Parathyroid adenoma (tissue), 2 donors: ENCODE measurements at regions not wholly inside any gene's neighbourhood (a gene's known extent, or its start where the extent isn't known, plus 50 kb on each side); places are given as distances from the start of the nearest gene placed in this dataset.

Experiments
- H2AFZ ChIP-seq: fragments of 300-600 bp; sonication (generic); one replicate; pipeline ENCODE4 v1.7.0; 2017; ENCODE audit warnings: antibody characterized with exemption, mild to moderate bottlenecking
- H3K27ac ChIP-seq: fragments of 300-600 bp; sonication (generic); one replicate; pipeline ENCODE4 v1.7.0; 2017
- H3K27me3 ChIP-seq: fragments of 300-600 bp; sonication (generic); one replicate; pipeline ENCODE4 v1.7.0; 2017; ENCODE audit warnings: low read length; ENCODE audit not compliant: control insufficient read depth, insufficient read depth
- H3K36me3 ChIP-seq: fragments of 300-600 bp; sonication (generic); one replicate; pipeline ENCODE4 v1.7.0; 2017; ENCODE audit warnings: low read length; ENCODE audit not compliant: control insufficient read depth, insufficient read depth
- H3K4me1 ChIP-seq: fragments of 300-600 bp; sonication (generic); one replicate; pipeline ENCODE4 v1.7.0; 2017; ENCODE audit warnings: control low read depth
- H3K4me2 ChIP-seq: fragments of 300-600 bp; sonication (generic); one replicate; pipeline ENCODE4 v1.7.0; 2017; ENCODE audit warnings: low read length
- H3K4me3 ChIP-seq: fragments of 300-600 bp; sonication (generic); one replicate; pipeline ENCODE4 v1.7.0; 2017; ENCODE audit warnings: low read depth, low read length
- H3K79me2 ChIP-seq: fragments of 300-600 bp; sonication (generic); one replicate; pipeline ENCODE4 v1.7.0; 2017; ENCODE audit warnings: control low read depth
- H3K9ac ChIP-seq: fragments of 300-600 bp; sonication (generic); one replicate; pipeline ENCODE4 v1.7.0; 2017; ENCODE audit warnings: mild to moderate bottlenecking
- H3K9me3 ChIP-seq: fragments of 300-600 bp; sonication (generic); one replicate; pipeline ENCODE4 v1.7.0; 2017; ENCODE audit warnings: low read length; ENCODE audit not compliant: control insufficient read depth
- TF ChIP-seq, protein P1 (sequence below): fragments of 300-600 bp; sonication (generic); IDR thresholded peaks from one replicate; pipeline ENCODE4 v1.7.0; 2017; ENCODE audit warnings: antibody characterized with exemption, mild to moderate bottlenecking
- donor health status: primary hyperparathyroidism.

DNA sequence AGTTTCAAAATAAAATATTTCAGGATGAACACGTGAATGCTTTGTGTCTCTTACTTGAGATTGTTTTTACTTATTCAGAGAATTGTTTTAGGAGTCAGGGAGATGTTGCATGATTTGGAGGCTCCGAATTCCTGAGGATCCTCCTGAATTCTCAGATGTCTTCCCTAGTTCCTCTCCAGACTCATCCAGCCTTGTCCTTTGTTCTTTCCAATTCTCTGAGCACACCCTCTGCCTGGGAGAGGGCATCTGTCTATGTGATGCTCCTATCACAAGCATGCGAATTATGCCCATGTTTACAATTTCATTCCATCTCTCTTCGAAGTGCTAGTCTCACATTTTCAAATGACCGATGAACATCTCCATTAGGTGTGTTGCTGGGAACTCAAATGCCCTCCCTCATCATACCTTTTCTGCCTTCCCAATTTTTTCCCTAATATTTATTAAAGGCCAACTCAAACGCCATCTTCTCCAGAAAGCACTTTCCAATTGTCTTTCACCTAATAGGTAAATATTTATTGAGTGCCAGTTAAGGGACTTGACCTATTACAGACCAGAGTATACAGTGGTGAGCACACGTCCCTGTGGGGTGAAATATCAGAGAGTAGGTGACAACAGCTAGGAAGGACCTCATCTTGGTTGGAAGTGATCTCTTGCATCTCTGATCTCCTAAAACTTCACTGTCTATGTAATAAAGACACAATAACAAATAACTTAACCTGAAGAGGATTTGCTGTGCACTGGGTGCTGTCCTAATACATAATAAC is 64.4 kb downstream of the ARF6 start:
- Histone ChIP-seq H3K36me3 (no peaks in the 10 kb centered on the region), H3K27ac (no peak overlapping the region), H3K4me2 (no peak overlapping the region), H3K9me3 (no peaks in the 10 kb centered on the region), H3K79me2 (no peaks in the 10 kb centered on the region), H2AFZ (no peak overlapping the region), H3K27me3 (no peaks in the 10 kb centered on the region), H3K4me3 (no peak overlapping the region), H3K4me1 (no peaks in the 10 kb centered on the region), H3K9ac (no peak overlapping the region)
- TF ChIP-seq, protein P1, sequence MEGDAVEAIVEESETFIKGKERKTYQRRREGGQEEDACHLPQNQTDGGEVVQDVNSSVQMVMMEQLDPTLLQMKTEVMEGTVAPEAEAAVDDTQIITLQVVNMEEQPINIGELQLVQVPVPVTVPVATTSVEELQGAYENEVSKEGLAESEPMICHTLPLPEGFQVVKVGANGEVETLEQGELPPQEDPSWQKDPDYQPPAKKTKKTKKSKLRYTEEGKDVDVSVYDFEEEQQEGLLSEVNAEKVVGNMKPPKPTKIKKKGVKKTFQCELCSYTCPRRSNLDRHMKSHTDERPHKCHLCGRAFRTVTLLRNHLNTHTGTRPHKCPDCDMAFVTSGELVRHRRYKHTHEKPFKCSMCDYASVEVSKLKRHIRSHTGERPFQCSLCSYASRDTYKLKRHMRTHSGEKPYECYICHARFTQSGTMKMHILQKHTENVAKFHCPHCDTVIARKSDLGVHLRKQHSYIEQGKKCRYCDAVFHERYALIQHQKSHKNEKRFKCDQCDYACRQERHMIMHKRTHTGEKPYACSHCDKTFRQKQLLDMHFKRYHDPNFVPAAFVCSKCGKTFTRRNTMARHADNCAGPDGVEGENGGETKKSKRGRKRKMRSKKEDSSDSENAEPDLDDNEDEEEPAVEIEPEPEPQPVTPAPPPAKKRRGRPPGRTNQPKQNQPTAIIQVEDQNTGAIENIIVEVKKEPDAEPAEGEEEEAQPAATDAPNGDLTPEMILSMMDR, result no peak

DNA sequence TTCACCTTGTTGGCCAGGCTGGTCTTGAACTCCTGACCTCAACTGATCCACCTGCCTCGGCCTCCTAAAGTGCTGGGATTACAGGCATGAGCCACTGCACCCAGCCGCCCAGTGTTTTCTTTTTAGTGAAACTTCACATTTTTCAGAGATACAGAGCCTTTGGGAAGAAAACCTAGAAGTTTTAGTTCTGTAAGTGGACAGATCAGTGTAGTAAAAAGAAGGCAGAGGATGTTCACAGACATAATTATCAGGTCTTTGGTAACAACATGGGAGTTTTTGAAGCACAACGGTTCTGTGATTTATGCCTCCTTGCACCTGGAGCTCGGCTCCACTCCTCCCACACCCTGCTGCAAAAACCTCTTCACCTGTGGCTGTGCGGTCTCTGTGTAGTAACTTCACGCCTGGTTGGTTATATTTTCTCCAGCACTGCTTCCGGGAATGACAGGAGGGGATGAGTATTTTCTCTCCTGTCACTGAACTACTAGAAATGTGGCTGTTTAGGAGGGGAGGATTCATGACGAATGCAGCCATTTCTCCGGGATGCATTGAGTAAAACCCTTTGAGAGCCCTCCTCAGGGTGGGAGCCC is 67.0 kb downstream of the ARF6 start:
- Histone ChIP-seq H3K27ac (no peak overlapping the region), H3K4me3 (no peak overlapping the region)

GRCh38 chr14:49960453-49960852 is 67.6 kb downstream of the ARF6 start:
- Histone ChIP-seq H3K36me3 (no peaks in the 10 kb centered on the region), H3K27me3 (no peaks in the 10 kb centered on the region), H3K9me3 (no peaks in the 10 kb centered on the region), H3K4me3 (no peak overlapping the region), H3K79me2 (no peaks in the 10 kb centered on the region), H3K4me1 (no peaks in the 10 kb centered on the region), H3K4me2 (no peak overlapping the region), H3K9ac (no peak overlapping the region), H3K27ac (no peak overlapping the region), H2AFZ (no peak overlapping the region)
- TF ChIP-seq, protein P1, result no peak

More for the DNA sequence above, 67.0 kb downstream of the ARF6 start:
- H3K27me3 ChIP-seq, result no peaks in the 10 kb centered on the region
- H3K4me1 ChIP-seq, result no peaks in the 10 kb centered on the region
- no peaks in the 10 kb centered on the region for H3K79me2 ChIP-seq
- no peak overlapping the region for H3K9ac ChIP-seq
- H3K9me3 ChIP-seq, result no peaks in the 10 kb centered on the region
- TF ChIP-seq, protein P1, result no peak
- no peaks in the 10 kb centered on the region for H3K36me3 ChIP-seq
- peak overlapping the region; percentile 53 for H2AFZ ChIP-seq
- peak overlapping the region; percentile 42 for H3K4me2 ChIP-seq

DNA sequence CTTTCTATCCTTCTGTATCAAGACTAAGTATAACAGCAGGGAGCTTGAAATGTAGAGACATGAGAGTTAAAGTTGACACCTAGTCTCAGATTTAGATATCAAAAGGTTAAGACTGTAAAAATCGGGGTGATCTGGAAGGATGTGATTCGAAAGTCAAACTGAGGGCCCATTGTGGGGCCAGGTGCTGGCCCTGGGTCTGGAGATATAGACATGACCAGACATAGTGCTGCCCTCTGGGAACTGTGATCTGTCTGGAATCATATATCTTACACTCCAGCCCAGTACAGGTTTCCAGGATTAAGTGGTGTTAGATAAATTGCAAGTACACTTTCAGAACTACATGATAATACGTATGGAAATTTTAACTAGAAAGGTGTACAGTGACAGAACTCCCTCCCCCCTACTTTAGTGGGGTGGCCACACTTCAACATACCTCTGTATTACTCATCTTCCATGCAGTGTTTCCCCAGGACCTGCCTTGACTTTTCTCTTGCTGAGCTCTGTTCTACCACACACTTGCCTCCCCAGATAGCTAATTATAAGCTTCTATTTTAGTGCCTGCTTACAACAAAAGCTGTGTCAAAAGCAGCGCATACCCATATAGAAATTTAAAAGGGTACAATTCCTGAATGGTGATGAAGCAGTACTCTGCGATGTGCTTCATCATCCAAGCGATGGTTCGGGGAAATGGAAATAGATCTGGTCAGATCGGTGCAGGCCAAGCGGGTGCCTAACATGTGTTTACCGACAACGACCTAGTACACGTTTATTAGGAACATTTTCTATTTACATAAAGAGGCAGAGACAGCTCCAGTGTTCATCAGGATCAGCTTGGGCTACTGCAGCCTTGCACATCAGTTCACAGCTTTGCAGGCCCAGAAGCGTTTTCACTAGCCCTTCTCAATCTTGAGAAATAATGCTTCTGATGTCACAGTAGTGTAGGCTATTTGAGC is 68.7 kb downstream of the ARF6 start:
- Histone ChIP-seq H3K27me3 (no peaks in the 10 kb centered on the region), H3K4me2 (no peak overlapping the region), H3K9me3 (no peaks in the 10 kb centered on the region), H3K4me3 (no peak overlapping the region), H3K79me2 (no peaks in the 10 kb centered on the region), H3K4me1 (no peaks in the 10 kb centered on the region), H3K36me3 (no peaks in the 10 kb centered on the region), H3K9ac (no peak overlapping the region), H3K27ac (no peak overlapping the region), H2AFZ (no peak overlapping the region)
- TF ChIP-seq, protein P1, result no peak
